Fibroblast of villous mesenchyme (primary cell): ENCODE measurements at regions not wholly inside any gene's neighbourhood (a gene's known extent, or its start where the extent isn't known, plus 50 kb on each side); places are given as distances from the start of the nearest gene placed in this dataset.
A peak's percentile ranks its signal among the peaks of the same experiment; 100 is the strongest.

ENCODE experiments used
- DNase-seq: peaks from one replicate; pipeline ENCODE4 v3.0.0-alpha.2; 2010; ENCODE audit warnings: low read depth
- H3K4me3 ChIP-seq: 2 replicates; pipeline ENCODE4 v1.5.1; 2011; ENCODE audit warnings: low read depth, mild to moderate bottlenecking, low read length
- CTCF ChIP-seq: IDR thresholded peaks from 2 replicates; pipeline ENCODE4 v1.5.1; 2012; ENCODE audit warnings: low read depth, mild to moderate bottlenecking, low read length; ENCODE audit not compliant: insufficient read depth

DNA sequence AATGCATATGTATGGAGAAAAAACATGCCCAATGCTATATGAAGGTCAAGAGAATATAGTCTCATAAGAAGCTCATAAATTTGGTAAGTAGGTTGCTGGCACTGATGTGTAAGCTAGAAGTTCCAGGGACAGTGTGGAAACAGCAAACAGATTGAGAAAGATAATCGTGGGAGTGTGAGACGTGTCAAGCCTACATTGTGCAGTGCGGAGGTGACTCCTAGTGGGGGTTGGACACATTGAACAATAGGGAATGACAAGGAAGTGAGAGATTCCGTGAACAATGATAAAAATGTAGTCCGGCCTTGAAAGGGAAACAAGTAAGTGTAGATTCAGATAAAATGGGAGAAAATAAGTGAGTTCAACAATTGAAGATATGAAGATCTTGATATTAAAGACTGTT, 788.4 kb upstream of the PRMT6 start:
- DNase-seq: no peak
- no peak overlapping the region for H3K4me3 ChIP-seq
- TF ChIP-seq CTCF: no peak

GRCh38 chr1:106276871-106277270, 779.6 kb upstream of the PRMT6 start:
- TF ChIP-seq CTCF: no peak
- DNase-seq: peak; percentile 7
- no peak overlapping the region for H3K4me3 ChIP-seq

DNA sequence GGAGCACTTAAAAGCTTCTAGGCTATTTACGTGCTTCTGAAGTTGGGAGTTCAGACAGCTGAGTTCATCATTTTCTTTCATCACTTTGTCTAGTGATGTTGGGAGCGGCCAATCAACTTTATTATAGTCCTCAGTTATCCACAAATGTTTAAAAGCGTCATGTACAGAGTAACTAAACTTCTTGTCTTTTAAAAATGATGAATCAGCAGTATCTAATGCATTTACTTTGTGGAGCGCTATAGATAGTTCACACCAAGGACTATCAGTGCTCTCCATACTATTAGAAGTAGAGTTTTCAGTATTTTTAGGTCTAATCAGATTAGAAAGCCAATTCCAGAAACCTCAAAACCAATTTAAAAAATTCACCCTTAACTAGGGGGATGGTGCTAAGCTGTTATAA, 778.7 kb upstream of the PRMT6 start:
- no peak for TF ChIP-seq CTCF

GRCh38 chr1:106278716-106279115, 777.8 kb upstream of the PRMT6 start:
- H3K4me3 ChIP-seq: no peak overlapping the region
- TF ChIP-seq CTCF: no peak
- DNase-seq: no peak

More for the DNA sequence above, 778.7 kb upstream of the PRMT6 start:
- H3K4me3 ChIP-seq: no peak overlapping the region
- no peak for DNase-seq

- DNase-seq: no peak
- H3K4me3 ChIP-seq: no peak overlapping the region
- no peak for TF ChIP-seq CTCF
These were observed 767.1 kb upstream of the PRMT6 start for GRCh38 chr1:106289265-106289928.

DNA sequence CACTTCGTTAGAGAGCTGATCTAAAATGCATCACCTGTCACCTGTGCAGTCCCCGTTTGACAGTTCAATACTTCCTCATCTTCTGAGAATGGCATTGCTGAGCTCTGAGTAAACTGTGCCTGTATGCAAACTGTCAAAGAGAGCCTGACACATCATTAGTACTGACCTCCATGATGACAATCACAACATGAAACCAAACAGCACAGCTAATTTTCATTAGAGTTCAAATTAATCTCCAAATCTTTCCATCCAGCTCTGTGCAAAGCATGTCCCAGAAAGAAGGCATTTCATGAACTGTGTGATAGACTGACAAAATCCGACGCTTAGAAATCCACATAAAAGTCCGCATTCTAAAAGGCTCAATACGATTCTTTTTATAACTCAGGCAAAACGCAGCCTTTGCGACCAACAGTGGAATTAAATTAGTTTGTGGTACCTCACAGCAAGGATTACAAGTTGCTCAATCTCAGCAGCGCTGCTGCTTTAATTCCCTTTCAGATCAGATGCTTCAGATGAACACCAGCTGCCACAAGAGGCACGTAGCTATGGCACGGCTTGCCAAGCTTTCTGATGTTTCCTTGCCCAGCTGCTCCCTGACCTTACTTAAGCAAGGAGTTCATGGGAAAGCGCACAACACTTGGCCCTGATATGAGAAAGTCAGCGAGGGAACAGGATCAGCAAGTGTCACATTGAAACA, 765.5 kb upstream of the PRMT6 start:
- no peak overlapping the region for H3K4me3 ChIP-seq
- no peak for TF ChIP-seq CTCF
- DNase-seq: no peak
